Upper lobe of left lung (tissue), 6 donors: ENCODE measurements at regions not wholly inside any gene's neighbourhood (a gene's known extent, or its start where the extent isn't known, plus 50 kb on each side); places are given as distances from the start of the nearest gene placed in this dataset.

Experiments used
- ATAC-seq, 2 donors: fragments of 200-7000 bp; cut with Tn5 transposase; one replicate each; pipeline ENCODE4 v1.9.1; 2022; ENCODE audit warnings: mild to moderate bottlenecking in 2 of 2, moderate library complexity in 2 of 2; ENCODE audit not compliant: low FRiP score in 2 of 2
- DNase-seq, 2 donors: peaks; one replicate each; pipeline ENCODE4 v3.0.0-alpha.2; 2019 to 2020
- H3K27ac ChIP-seq, 4 donors: fragments of 200-600 bp; sonication (generic); one replicate each; pipeline ENCODE4 v1.5.1; 2016 to 2019
- H3K27me3 ChIP-seq, 4 donors: fragments of 200-600 bp; sonication (generic); one replicate each; pipeline ENCODE4 v1.5.1; 2017 to 2019
- H3K36me3 ChIP-seq, 4 donors: fragments of 200-600 bp; sonication (generic); one replicate each; pipeline ENCODE4 v1.5.1; 2016 to 2019
- H3K4me1 ChIP-seq, 4 donors: fragments of 200-600 bp; sonication (generic); one replicate each; pipeline ENCODE4 v1.5.1; 2018 to 2019
- H3K4me3 ChIP-seq, 4 donors: fragments of 200-600 bp; sonication (generic); one replicate each; pipeline ENCODE4 v1.5.1; 2017 to 2019; ENCODE audit warnings: mild to moderate bottlenecking in 2 of 4, moderate library complexity in 1 of 4
- H3K9me3 ChIP-seq, 4 donors: fragments of 200-600 bp; sonication (generic); one replicate each; pipeline ENCODE4 v1.5.1; 2018 to 2019
- CTCF ChIP-seq, 6 experiments: fragments of 450-650 bp in 4 of 6; fragments of 200-600 bp in 2 of 6; sonication (generic) in 2 of 6; IDR thresholded peaks; one replicate each; pipeline ENCODE4 v1.5.1; 2016 to 2019; ENCODE audit warnings: antibody characterized with exemption in 6 of 6
- EP300 ChIP-seq, 4 donors: sonication (generic); formaldehyde crosslinking; IDR thresholded peaks; one replicate each; pipeline ENCODE4 v1.5.1; 2017; ENCODE audit warnings: antibody characterized with exemption in 4 of 4, control low read depth in 2 of 4
- POLR2A ChIP-seq, 4 donors: fragments of 450-650 bp; IDR thresholded peaks; one replicate each; pipeline ENCODE4 v1.5.1; 2016 to 2017; ENCODE audit warnings: antibody characterized with exemption in 4 of 4, mild to moderate bottlenecking in 2 of 4
- POLR2AphosphoS5 ChIP-seq, 2 donors: sonication (generic); formaldehyde crosslinking; IDR thresholded peaks; one replicate each; pipeline ENCODE4 v1.5.1; 2017; ENCODE audit warnings: antibody characterized with exemption in 2 of 2
- WGBS, 2 donors: methylation state at CpG; one replicate each; pipeline ENCODE4 v1.1.5; 2017 to 2018; 5-methylcytosine and 5-hydroxymethylcytosine counted together
- donor health status: DM: no; HTN: no; CAD: no; lungs with moderate emphysema.
- donor health status: DM: no; HTN: yes; CAD: no; lungs with severe emphysema.

- H3K4me3 ChIP-seq, result no peak overlapping the region
- no peaks in the 10 kb centered on the region for H3K36me3 ChIP-seq
- 81 to 84% methylated on average over 5 of the region's 5 CpGs for WGBS, 2 donors
- DNase-seq, result no peak
- no peak overlapping the region for H3K27ac ChIP-seq
- H3K9me3 ChIP-seq, result no peaks in the 10 kb centered on the region
- ATAC-seq, result no peak
- no peaks in the 10 kb centered on the region for H3K4me1 ChIP-seq
- no peaks in the 10 kb centered on the region for H3K27me3 ChIP-seq
- no peak for TF ChIP-seq POLR2A (IDR thresholded peaks at IDR 0.05)
- TF ChIP-seq EP300 (IDR thresholded peaks at IDR 0.05), result no peak
- TF ChIP-seq POLR2AphosphoS5 (IDR thresholded peaks at IDR 0.05), result no peak
- no peak for TF ChIP-seq CTCF (IDR thresholded peaks at IDR 0.05)
Observed at GRCh38 chr15:92565351-92566125, 90.0 kb downstream of the FAM174B start.

- H3K4me3 ChIP-seq, result no peak overlapping the region
- ATAC-seq, result no peak
- no peak for DNase-seq
- H3K9me3 ChIP-seq, result no peaks in the 10 kb centered on the region
- no peak for TF ChIP-seq POLR2AphosphoS5 (IDR thresholded peaks at IDR 0.05)
- TF ChIP-seq POLR2A (IDR thresholded peaks at IDR 0.05), result no peak
- TF ChIP-seq EP300 (IDR thresholded peaks at IDR 0.05), result no peak
- TF ChIP-seq CTCF (IDR thresholded peaks at IDR 0.05), result no peak
- no peaks in the 10 kb centered on the region for H3K27me3 ChIP-seq
- H3K27ac ChIP-seq, result no peak overlapping the region
- H3K36me3 ChIP-seq, result no peaks in the 10 kb centered on the region
- H3K4me1 ChIP-seq, result no peaks in the 10 kb centered on the region
- 81 to 94% methylated on average over 4 to 5 of the region's 5 CpGs for WGBS, 2 donors
Observed at GRCh38 chr15:92561754-92562153, 93.8 kb downstream of the FAM174B start.

- no peaks in the 10 kb centered on the region for H3K4me1 ChIP-seq
- no peak for TF ChIP-seq POLR2AphosphoS5 (IDR thresholded peaks at IDR 0.05)
- no peak for TF ChIP-seq POLR2A (IDR thresholded peaks at IDR 0.05)
- no peak for TF ChIP-seq EP300 (IDR thresholded peaks at IDR 0.05)
- TF ChIP-seq CTCF (IDR thresholded peaks at IDR 0.05), result no peak
- no peak overlapping the region for H3K4me3 ChIP-seq
- no peak overlapping the region for H3K27ac ChIP-seq
- ATAC-seq (no peak), DNase-seq (no peak)
- H3K9me3 ChIP-seq, result no peaks in the 10 kb centered on the region
- H3K27me3 ChIP-seq, result no peaks in the 10 kb centered on the region
- no peaks in the 10 kb centered on the region for H3K36me3 ChIP-seq
- WGBS, 2 donors, result 77 to 100% methylated on average over 1 of the region's 1 CpG
Observed at GRCh38 chr15:92553317-92553716, 102.3 kb downstream of the FAM174B start.

GRCh38 chr15:92545996-92546395 lies 109.6 kb downstream of the FAM174B start:
- DNase-seq (no peak), ATAC-seq (no peak)
- no peak overlapping the region for H3K4me3 ChIP-seq
- H3K27ac ChIP-seq, result no peak overlapping the region
- H3K36me3 ChIP-seq, result no peaks in the 10 kb centered on the region
- no peaks in the 10 kb centered on the region for H3K27me3 ChIP-seq
- TF ChIP-seq POLR2AphosphoS5 (IDR thresholded peaks at IDR 0.05), result no peak
- TF ChIP-seq EP300 (IDR thresholded peaks at IDR 0.05), result no peak
- no peak for TF ChIP-seq CTCF (IDR thresholded peaks at IDR 0.05)
- no peak for TF ChIP-seq POLR2A (IDR thresholded peaks at IDR 0.05)
- H3K4me1 ChIP-seq, result no peaks in the 10 kb centered on the region
- no peaks in the 10 kb centered on the region for H3K9me3 ChIP-seq
